Activated gamma-delta T cell (primary cell): ENCODE measurements at regions not wholly inside any gene's neighbourhood (a gene's known extent, or its start where the extent isn't known, plus 50 kb on each side); places are given as distances from the start of the nearest gene placed in this dataset.

Experiments
- DNase-seq: peaks from one replicate; lab custom pipeline; 2025; lab: John Stamatoyannopoulos, UW

- DNase-seq = no peak
These were observed 150.3 kb downstream of the TLE3 start for GRCh38 chr15:69947394-69947793.

GRCh38 chr15:69949485-69949884 is 148.2 kb downstream of the TLE3 start:
- no peak for DNase-seq

GRCh38 chr15:69951256-69951897 is 146.3 kb downstream of the TLE3 start:
- no peak for DNase-seq

GRCh38 chr15:69951898-69952555 is 145.7 kb downstream of the TLE3 start:
- no peak for DNase-seq

GRCh38 chr15:69953051-69953450 is 144.7 kb downstream of the TLE3 start:
- DNase-seq = no peak

- no peak for DNase-seq
These were observed 143.9 kb downstream of the TLE3 start for GRCh38 chr15:69953816-69954215.

GRCh38 chr15:69954666-69955065 is 143.1 kb downstream of the TLE3 start:
- no peak for DNase-seq

- no peak for DNase-seq
These were observed 142.3 kb downstream of the TLE3 start for GRCh38 chr15:69955240-69955894.

GRCh38 chr15:69956417-69956816 is 141.3 kb downstream of the TLE3 start:
- DNase-seq = no peak

- DNase-seq = no peak
These were observed 140.5 kb downstream of the TLE3 start for GRCh38 chr15:69957175-69957574.

GRCh38 chr15:69958496-69959084 is 139.1 kb downstream of the TLE3 start:
- no peak for DNase-seq

GRCh38 chr15:69962561-69962960 is 135.2 kb downstream of the TLE3 start:
- no peak for DNase-seq

GRCh38 chr15:69963385-69963784 is 134.3 kb downstream of the TLE3 start:
- DNase-seq = no peak

- no peak for DNase-seq
These were observed 125.9 kb downstream of the TLE3 start for GRCh38 chr15:69971771-69972170.

- DNase-seq = no peak
These were observed 125.3 kb downstream of the TLE3 start for GRCh38 chr15:69972436-69972835.

- DNase-seq = no peak
These were observed 124.5 kb downstream of the TLE3 start for GRCh38 chr15:69973102-69973714.

GRCh38 chr15:69973880-69974279 is 123.8 kb downstream of the TLE3 start:
- no peak for DNase-seq

GRCh38 chr15:69974321-69974720 is 123.4 kb downstream of the TLE3 start:
- no peak for DNase-seq

- DNase-seq = no peak
These were observed 121.2 kb downstream of the TLE3 start for GRCh38 chr15:69976366-69976994.

- no peak for DNase-seq
These were observed 119.1 kb downstream of the TLE3 start for GRCh38 chr15:69978603-69979002.

GRCh38 chr15:69979262-69979661 is 118.5 kb downstream of the TLE3 start:
- no peak for DNase-seq

- DNase-seq = no peak
These were observed 117.9 kb downstream of the TLE3 start for GRCh38 chr15:69979783-69980182.
